ENCODE measurements at regions not wholly inside any gene's neighbourhood (a gene's known extent, or its start where the extent isn't known, plus 50 kb on each side); places are given as distances from the start of the nearest gene placed in this dataset.

- no peak overlapping the region for H3K4me3 Mint-ChIP-seq (ENCODE audit: unreplicated experiment)
- H3K36me3 Mint-ChIP-seq (ENCODE audit: low read depth, unreplicated experiment), result no peaks in the 10 kb centered on the region
- no peak for DNase-seq (ENCODE audit: low spot score)
- no peaks in the 10 kb centered on the region for H3K4me1 Mint-ChIP-seq (ENCODE audit: unreplicated experiment)
- no peak overlapping the region for H3K27ac Mint-ChIP-seq (ENCODE audit: unreplicated experiment)
- no peaks in the 10 kb centered on the region for H3K9me3 Mint-ChIP-seq (ENCODE audit: unreplicated experiment)
- TF ChIP-seq, protein P1, sequence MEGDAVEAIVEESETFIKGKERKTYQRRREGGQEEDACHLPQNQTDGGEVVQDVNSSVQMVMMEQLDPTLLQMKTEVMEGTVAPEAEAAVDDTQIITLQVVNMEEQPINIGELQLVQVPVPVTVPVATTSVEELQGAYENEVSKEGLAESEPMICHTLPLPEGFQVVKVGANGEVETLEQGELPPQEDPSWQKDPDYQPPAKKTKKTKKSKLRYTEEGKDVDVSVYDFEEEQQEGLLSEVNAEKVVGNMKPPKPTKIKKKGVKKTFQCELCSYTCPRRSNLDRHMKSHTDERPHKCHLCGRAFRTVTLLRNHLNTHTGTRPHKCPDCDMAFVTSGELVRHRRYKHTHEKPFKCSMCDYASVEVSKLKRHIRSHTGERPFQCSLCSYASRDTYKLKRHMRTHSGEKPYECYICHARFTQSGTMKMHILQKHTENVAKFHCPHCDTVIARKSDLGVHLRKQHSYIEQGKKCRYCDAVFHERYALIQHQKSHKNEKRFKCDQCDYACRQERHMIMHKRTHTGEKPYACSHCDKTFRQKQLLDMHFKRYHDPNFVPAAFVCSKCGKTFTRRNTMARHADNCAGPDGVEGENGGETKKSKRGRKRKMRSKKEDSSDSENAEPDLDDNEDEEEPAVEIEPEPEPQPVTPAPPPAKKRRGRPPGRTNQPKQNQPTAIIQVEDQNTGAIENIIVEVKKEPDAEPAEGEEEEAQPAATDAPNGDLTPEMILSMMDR (IDR thresholded peaks at IDR 0.05; ENCODE audit: unreplicated experiment), result no peak
- peaks cover 3% of the 10 kb centered on the region for H3K27me3 Mint-ChIP-seq (ENCODE audit: unreplicated experiment)
Observed at GRCh38 chr2:150136893-150137292, 350.6 kb downstream of the RND3 start.

- Mint-ChIP-seq H3K36me3 (ENCODE audit: low read depth, unreplicated experiment) (no peaks in the 10 kb centered on the region), H3K27ac (ENCODE audit: unreplicated experiment) (no peak overlapping the region), H3K9me3 (ENCODE audit: unreplicated experiment) (no peaks in the 10 kb centered on the region), H3K4me3 (ENCODE audit: unreplicated experiment) (no peak overlapping the region), H3K27me3 (ENCODE audit: unreplicated experiment) (peaks cover 3% of the 10 kb centered on the region), H3K4me1 (ENCODE audit: unreplicated experiment) (no peaks in the 10 kb centered on the region)
- TF ChIP-seq, protein P1 (IDR thresholded peaks at IDR 0.05; ENCODE audit: unreplicated experiment), result no peak
- DNase-seq (ENCODE audit: low spot score), result no peak
Observed at GRCh38 chr2:150136401-150136800, 351.1 kb downstream of the RND3 start.

DNA sequence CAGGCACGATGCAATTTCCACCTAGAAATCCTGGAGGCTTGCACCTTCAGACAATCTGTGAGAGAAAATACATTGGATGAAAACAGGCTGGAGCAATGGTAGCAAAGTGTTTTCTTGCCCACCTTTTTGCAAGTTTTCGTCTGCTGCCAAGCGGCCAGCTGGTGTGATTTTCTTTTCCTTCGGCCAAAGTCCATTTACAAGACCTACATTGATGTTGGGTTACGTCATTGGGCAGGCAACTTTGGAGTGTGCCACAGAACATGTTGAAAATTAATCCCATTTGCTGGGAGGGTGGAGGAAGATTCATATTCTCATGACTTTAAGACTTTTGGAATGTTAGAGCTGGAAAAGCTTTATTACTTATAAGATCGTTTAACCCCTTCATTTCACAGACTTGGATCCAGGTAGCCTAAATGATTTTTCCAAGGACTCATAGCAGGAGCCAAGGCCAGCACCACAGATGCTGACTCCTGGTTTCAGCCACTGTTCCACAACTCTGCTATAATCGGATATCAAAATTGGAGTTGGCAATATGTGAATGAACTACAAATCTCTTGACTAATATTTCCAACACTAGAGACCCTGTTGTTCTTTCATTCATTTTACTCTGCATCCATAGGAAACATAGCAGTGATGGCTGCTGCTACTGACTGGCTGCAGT, 352.1 kb downstream of the RND3 start:
- Mint-ChIP-seq H3K9me3 (ENCODE audit: unreplicated experiment) (no peaks in the 10 kb centered on the region), H3K27me3 (ENCODE audit: unreplicated experiment) (peaks cover 3% of the 10 kb centered on the region), H3K36me3 (ENCODE audit: low read depth, unreplicated experiment) (no peaks in the 10 kb centered on the region), H3K27ac (ENCODE audit: unreplicated experiment) (no peak overlapping the region), H3K4me3 (ENCODE audit: unreplicated experiment) (no peak overlapping the region), H3K4me1 (ENCODE audit: unreplicated experiment) (no peaks in the 10 kb centered on the region)
- no peak for DNase-seq (ENCODE audit: low spot score)
- TF ChIP-seq, protein P1 (IDR thresholded peaks at IDR 0.05; ENCODE audit: unreplicated experiment), result no peak

GRCh38 chr2:150134223-150134857, 353.1 kb downstream of the RND3 start:
- H3K27ac Mint-ChIP-seq (ENCODE audit: unreplicated experiment), result no peak overlapping the region
- peaks cover 3% of the 10 kb centered on the region for H3K27me3 Mint-ChIP-seq (ENCODE audit: unreplicated experiment)
- H3K9me3 Mint-ChIP-seq (ENCODE audit: unreplicated experiment), result no peaks in the 10 kb centered on the region
- H3K4me3 Mint-ChIP-seq (ENCODE audit: unreplicated experiment), result no peak overlapping the region
- no peaks in the 10 kb centered on the region for H3K36me3 Mint-ChIP-seq (ENCODE audit: low read depth, unreplicated experiment)
- no peaks in the 10 kb centered on the region for H3K4me1 Mint-ChIP-seq (ENCODE audit: unreplicated experiment)
- TF ChIP-seq, protein P1 (IDR thresholded peaks at IDR 0.05; ENCODE audit: unreplicated experiment), result no peak
- no peak for DNase-seq (ENCODE audit: low spot score)

- no peaks in the 10 kb centered on the region for H3K4me1 Mint-ChIP-seq (ENCODE audit: unreplicated experiment)
- no peak for DNase-seq (ENCODE audit: low spot score)
Observed at GRCh38 chr2:150133623-150134022, 353.8 kb downstream of the RND3 start.

More at GRCh38 chr2:150133623-150134022, 353.8 kb downstream of the RND3 start:
- TF ChIP-seq, protein P1 (IDR thresholded peaks at IDR 0.05; ENCODE audit: unreplicated experiment), result no peak
- no peak overlapping the region for H3K27ac Mint-ChIP-seq (ENCODE audit: unreplicated experiment)
- no peaks in the 10 kb centered on the region for H3K9me3 Mint-ChIP-seq (ENCODE audit: unreplicated experiment)
- peaks cover 3% of the 10 kb centered on the region for H3K27me3 Mint-ChIP-seq (ENCODE audit: unreplicated experiment)
- no peaks in the 10 kb centered on the region for H3K36me3 Mint-ChIP-seq (ENCODE audit: low read depth, unreplicated experiment)
- no peak overlapping the region for H3K4me3 Mint-ChIP-seq (ENCODE audit: unreplicated experiment)
